Spleen (tissue), 11 donors: ENCODE measurements at regions not wholly inside any gene's neighbourhood (a gene's known extent, or its start where the extent isn't known, plus 50 kb on each side); places are given as distances from the start of the nearest gene placed in this dataset.

ENCODE experiments used
- DNase-seq: peaks from one replicate; pipeline ENCODE4 v3.0.0-alpha.2; 2020
- H3K27ac ChIP-seq, 8 donors: fragments of 200-600 bp; sonication (generic) in 7 of 8; 1 replicate in 4 of 8; 2 replicates in 4 of 8; pipeline versions ENCODE4 v1.5.0 to v1.8.0; 2016 to 2021; ENCODE audit warnings: inconsistent platforms in 4 of 8, mild to moderate bottlenecking in 4 of 8, moderate library complexity in 1 of 8
- H3K27me3 ChIP-seq, 7 donors: fragments of 200-600 bp; sonication (generic) in 6 of 7; replicated peaks in 1 of 7; 1 replicate in 4 of 7; 2 replicates in 3 of 7; pipeline versions ENCODE4 v1.5.0 to v1.8.0; 2016 to 2021; ENCODE audit warnings: inconsistent platforms in 3 of 7, mild to moderate bottlenecking in 1 of 7
- H3K36me3 ChIP-seq, 6 donors: fragments of 200-600 bp; sonication (generic) in 5 of 6; 1 replicate in 4 of 6; 2 replicates in 2 of 6; pipeline versions ENCODE4 v1.5.0 to v1.8.0; 2016 to 2021; ENCODE audit warnings: inconsistent platforms in 2 of 6
- H3K4me1 ChIP-seq, 6 donors: fragments of 200-600 bp; sonication (generic) in 5 of 6; 1 replicate in 3 of 6; 2 replicates in 3 of 6; pipeline versions ENCODE4 v1.5.0 to v1.8.0; 2016 to 2021; ENCODE audit warnings: inconsistent platforms in 3 of 6
- H3K4me3 ChIP-seq, 8 donors: fragments of 200-600 bp; sonication (generic) in 7 of 8; 1 replicate in 4 of 8; 2 replicates in 4 of 8; pipeline versions ENCODE4 v1.5.0 to v1.8.0; 2016 to 2021; ENCODE audit warnings: inconsistent platforms in 4 of 8, mild to moderate bottlenecking in 4 of 8, moderate library complexity in 2 of 8
- H3K9me3 ChIP-seq, 8 donors: fragments of 200-600 bp; sonication (generic) in 7 of 8; 1 replicate in 4 of 8; 2 replicates in 4 of 8; pipeline versions ENCODE4 v1.5.0 to v1.8.0; 2016 to 2021; ENCODE audit warnings: inconsistent platforms in 4 of 8
- CTCF ChIP-seq, 11 experiments: fragments of 200-600 bp in 7 of 11; fragments of 450-650 bp in 4 of 11; sonication (generic) in 4 of 11; IDR thresholded peaks in 8 of 11; conservative IDR thresholded peaks in 3 of 11; 1 replicate in 7 of 11; 2 replicates in 4 of 11; pipeline versions ENCODE4 v1.4.0 to v1.8.0; 2016 to 2021; ENCODE audit warnings: antibody characterized with exemption in 11 of 11, inconsistent platforms in 4 of 11, mild to moderate bottlenecking in 1 of 11
- POLR2A ChIP-seq, 3 donors: fragments of 450-650 bp; IDR thresholded peaks; one replicate each; pipeline ENCODE4 v1.5.1; 2017; ENCODE audit warnings: antibody characterized with exemption in 3 of 3, mild to moderate bottlenecking in 1 of 3
- POLR2AphosphoS5 ChIP-seq, 3 donors: sonication (generic); formaldehyde crosslinking; IDR thresholded peaks; one replicate each; pipeline ENCODE4 v1.5.1; 2017; ENCODE audit warnings: antibody characterized with exemption in 3 of 3
- WGBS, 5 donors: extraction: QIAGEN DNeasy Blood & Tissue Kit in 3 of 5; methylation state at CpG; one replicate each; pipeline versions ENCODE4 v1.1.5 to v1.1.7; 2013 to 2018; 5-methylcytosine and 5-hydroxymethylcytosine counted together
- intact Hi-C: fragments of 100-400 bp; cut with DNase I; formaldehyde crosslinking; loops from one replicate; pipeline ENCODE4 v1.15.0; 2023; ENCODE audit warnings: low total_unique reads
- donor health status: healthy with polysubstance abuse.
- donor health status: DM: no; HTN: no; CAD: no; lungs with moderate emphysema.
- donor health status: DM: no; HTN: no; CAD: no.
- donor health status: Bipolar disorder and iron deficiency.
- donor health status: healthy.
- donor health status: DM: no; HTN: no; CAD: no.
- donor health status: DM: yes; HTN: yes; CAD: no.

- H3K9me3 ChIP-seq = no peaks in the 10 kb centered on the region
- H3K27me3 ChIP-seq = peaks cover 0 to 9% (median 0%) of the 10 kb centered on the region in 7 donors
- no peak overlapping the region for H3K4me3 ChIP-seq
- DNase-seq = no peak
- no peak for TF ChIP-seq POLR2AphosphoS5 (IDR thresholded peaks at IDR 0.05)
- no peak for TF ChIP-seq CTCF (IDR thresholded peaks at IDR 0.05 in 8 of 11, conservative IDR thresholded peaks at IDR 0.05 in 3 of 11)
- TF ChIP-seq POLR2A (IDR thresholded peaks at IDR 0.05) = no peak
- WGBS, 5 donors = 46 to 55% (median 54%) methylated on average over 3 of the region's 3 CpGs
- no peaks in the 10 kb centered on the region for H3K36me3 ChIP-seq
- intact Hi-C loops = no loop called here
- H3K27ac ChIP-seq = no peak overlapping the region
- no peaks in the 10 kb centered on the region for H3K4me1 ChIP-seq
Observed at GRCh38 chr3:182501856-182502255, 291.4 kb upstream of the ATP11B start.

- no peak overlapping the region for H3K4me3 ChIP-seq
- H3K36me3 ChIP-seq = no peaks in the 10 kb centered on the region
- WGBS, 5 donors = 68 to 78% (median 75%) methylated on average over 2 of the region's 2 CpGs
- intact Hi-C loops = no loop called here
- no peak overlapping the region for H3K27ac ChIP-seq
- no peak for DNase-seq
- peaks cover 0 to 14% (median 0%) of the 10 kb centered on the region in 7 donors for H3K27me3 ChIP-seq
- no peaks in the 10 kb centered on the region for H3K4me1 ChIP-seq
- no peaks in the 10 kb centered on the region for H3K9me3 ChIP-seq
- TF ChIP-seq CTCF (IDR thresholded peaks at IDR 0.05 in 8 of 11, conservative IDR thresholded peaks at IDR 0.05 in 3 of 11) = no peak
- TF ChIP-seq POLR2AphosphoS5 (IDR thresholded peaks at IDR 0.05) = no peak
- no peak for TF ChIP-seq POLR2A (IDR thresholded peaks at IDR 0.05)
Observed at GRCh38 chr3:182503401-182503800, 289.9 kb upstream of the ATP11B start.

- peaks cover 0 to 5% (median 0%) of the 10 kb centered on the region in 7 donors for H3K27me3 ChIP-seq
- WGBS, 5 donors = 37 to 42% (median 41%) methylated on average over 13 of the region's 13 CpGs
- no peak for DNase-seq
- H3K36me3 ChIP-seq = no peaks in the 10 kb centered on the region
- no peak overlapping the region for H3K27ac ChIP-seq
- intact Hi-C loops = no loop called here
- no peaks in the 10 kb centered on the region for H3K9me3 ChIP-seq
- no peaks in the 10 kb centered on the region for H3K4me1 ChIP-seq
- H3K4me3 ChIP-seq = no peak overlapping the region
- no peak for TF ChIP-seq CTCF (IDR thresholded peaks at IDR 0.05 in 8 of 11, conservative IDR thresholded peaks at IDR 0.05 in 3 of 11)
- no peak for TF ChIP-seq POLR2A (IDR thresholded peaks at IDR 0.05)
- no peak for TF ChIP-seq POLR2AphosphoS5 (IDR thresholded peaks at IDR 0.05)
Observed at GRCh38 chr3:182508919-182509711, 284.2 kb upstream of the ATP11B start.

GRCh38 chr3:182509844-182510460 lies 283.4 kb upstream of the ATP11B start:
- TF ChIP-seq CTCF (IDR thresholded peaks at IDR 0.05 in 8 of 11, conservative IDR thresholded peaks at IDR 0.05 in 3 of 11) = no peak
- TF ChIP-seq POLR2AphosphoS5 (IDR thresholded peaks at IDR 0.05) = no peak
- TF ChIP-seq POLR2A (IDR thresholded peaks at IDR 0.05) = no peak
- Histone ChIP-seq H3K27ac (no peak overlapping the region), H3K9me3 (no peaks in the 10 kb centered on the region), H3K4me1 (no peaks in the 10 kb centered on the region), H3K27me3 (peaks cover 0 to 5% (median 0%) of the 10 kb centered on the region in 7 donors), H3K36me3 (no peaks in the 10 kb centered on the region), H3K4me3 (no peak overlapping the region)
- no peak for DNase-seq
- intact Hi-C loops = no loop called here
- 42 to 89% (median 77%) methylated on average over 1 of the region's 1 CpG for WGBS, 5 donors
